ENCODE measurements at regions not wholly inside any gene's neighbourhood (a gene's known extent, or its start where the extent isn't known, plus 50 kb on each side); places are given as distances from the start of the nearest gene placed in this dataset.

DNA sequence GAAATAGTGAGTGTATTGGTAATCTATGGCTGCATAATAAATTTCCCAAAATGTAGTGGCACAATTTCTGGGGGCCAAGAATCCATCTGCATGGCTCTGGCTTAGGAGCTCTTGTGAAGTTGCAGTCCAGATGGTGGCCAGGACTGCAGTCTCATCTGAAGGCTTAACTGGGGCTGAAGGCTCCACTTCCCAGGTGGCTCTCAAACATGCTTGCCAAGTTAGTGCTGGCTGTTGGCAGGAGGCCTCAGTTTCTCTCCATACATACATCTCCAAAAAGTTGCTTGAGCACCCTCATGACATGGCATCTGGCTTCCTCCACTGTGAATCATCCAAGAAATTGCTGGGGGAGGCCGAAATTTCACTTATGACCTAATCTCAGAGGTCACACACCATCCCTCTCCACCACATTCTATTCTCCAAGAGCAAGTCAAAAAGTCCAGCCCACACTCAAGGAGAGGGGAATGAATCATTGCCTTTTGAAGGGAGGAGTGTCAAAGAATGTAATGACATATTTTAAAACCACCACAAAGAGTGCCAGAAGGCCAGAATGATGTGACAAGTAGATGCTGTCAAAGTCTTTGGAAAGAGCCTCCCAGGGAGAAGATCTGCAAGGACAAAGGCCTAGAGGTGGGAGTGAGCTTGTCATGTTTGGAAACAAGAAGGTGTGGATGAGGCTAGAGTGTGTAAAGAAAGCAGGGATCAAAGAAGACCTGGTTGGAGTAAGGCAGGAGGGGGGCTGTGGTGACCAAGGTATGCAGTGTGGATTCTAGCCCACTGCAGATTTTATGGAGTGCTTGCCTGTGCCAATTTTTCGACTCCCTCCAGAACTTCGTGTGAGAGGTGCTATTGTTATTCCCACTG, 566.2 kb downstream of the MIAT start:
- no peak for DNase-seq (ENCODE audit: low read depth)
- TF ChIP-seq, protein P1, sequence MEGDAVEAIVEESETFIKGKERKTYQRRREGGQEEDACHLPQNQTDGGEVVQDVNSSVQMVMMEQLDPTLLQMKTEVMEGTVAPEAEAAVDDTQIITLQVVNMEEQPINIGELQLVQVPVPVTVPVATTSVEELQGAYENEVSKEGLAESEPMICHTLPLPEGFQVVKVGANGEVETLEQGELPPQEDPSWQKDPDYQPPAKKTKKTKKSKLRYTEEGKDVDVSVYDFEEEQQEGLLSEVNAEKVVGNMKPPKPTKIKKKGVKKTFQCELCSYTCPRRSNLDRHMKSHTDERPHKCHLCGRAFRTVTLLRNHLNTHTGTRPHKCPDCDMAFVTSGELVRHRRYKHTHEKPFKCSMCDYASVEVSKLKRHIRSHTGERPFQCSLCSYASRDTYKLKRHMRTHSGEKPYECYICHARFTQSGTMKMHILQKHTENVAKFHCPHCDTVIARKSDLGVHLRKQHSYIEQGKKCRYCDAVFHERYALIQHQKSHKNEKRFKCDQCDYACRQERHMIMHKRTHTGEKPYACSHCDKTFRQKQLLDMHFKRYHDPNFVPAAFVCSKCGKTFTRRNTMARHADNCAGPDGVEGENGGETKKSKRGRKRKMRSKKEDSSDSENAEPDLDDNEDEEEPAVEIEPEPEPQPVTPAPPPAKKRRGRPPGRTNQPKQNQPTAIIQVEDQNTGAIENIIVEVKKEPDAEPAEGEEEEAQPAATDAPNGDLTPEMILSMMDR (IDR thresholded peaks at IDR 0.05; ENCODE audit: low read depth, low read length) = no peak
- TF ChIP-seq, protein P2, sequence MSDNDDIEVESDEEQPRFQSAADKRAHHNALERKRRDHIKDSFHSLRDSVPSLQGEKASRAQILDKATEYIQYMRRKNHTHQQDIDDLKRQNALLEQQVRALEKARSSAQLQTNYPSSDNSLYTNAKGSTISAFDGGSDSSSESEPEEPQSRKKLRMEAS (IDR thresholded peaks at IDR 0.05; ENCODE audit: low read depth, low read length) = no peak
- TF ChIP-seq POLR2A (IDR thresholded peaks at IDR 0.05; ENCODE audit: extremely low read depth, insufficient read length) (no peak), MYC (IDR thresholded peaks at IDR 0.05; ENCODE audit: low read depth, low read length) (no peak)
- no peak overlapping the region for H3K4me3 ChIP-seq (ENCODE audit: low read depth, low read length)

DNA sequence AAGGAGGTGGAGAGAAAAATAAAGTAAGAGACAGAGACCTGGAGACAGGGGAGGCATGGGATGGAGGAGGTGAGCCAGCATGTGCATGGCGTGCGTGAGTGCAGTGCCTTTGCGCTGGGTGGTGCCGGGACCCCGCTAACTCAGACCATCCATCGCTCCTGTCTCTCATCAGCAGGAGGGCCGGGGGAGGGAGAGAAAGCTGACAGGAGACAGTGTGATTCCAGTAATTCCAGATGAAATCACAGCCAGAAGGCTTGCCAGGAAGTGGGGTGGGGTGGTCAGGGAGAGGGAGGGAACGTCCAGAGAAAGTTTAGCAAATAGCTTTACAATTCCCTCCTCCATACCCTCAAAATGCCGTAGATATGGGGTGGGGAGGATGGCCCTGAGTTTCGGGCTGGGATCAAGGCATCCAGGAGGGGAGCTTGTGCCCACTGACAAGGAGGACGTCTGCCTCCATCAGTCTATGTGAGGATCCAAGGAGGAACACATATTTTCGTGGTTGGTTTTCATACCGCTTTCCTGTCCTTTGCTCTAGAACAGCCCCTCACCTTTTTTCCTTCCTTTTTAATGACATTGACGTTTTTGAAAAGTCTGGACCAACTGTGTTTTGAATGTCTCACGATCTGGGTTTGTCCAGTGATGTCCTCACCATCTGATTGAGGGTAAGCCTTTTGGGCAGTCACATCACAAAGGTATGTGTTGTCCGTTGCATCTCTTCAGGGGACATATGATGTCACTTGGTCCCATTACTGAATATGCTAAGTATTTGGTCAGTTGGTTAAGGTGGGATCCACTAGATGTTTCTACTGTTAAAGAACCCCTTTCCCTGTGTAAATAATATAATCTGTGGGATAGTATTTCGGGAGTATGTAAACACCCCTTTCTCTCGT, 567.3 kb downstream of the MIAT start:
- no peak overlapping the region for H3K4me3 ChIP-seq (ENCODE audit: low read depth, low read length)

DNA sequence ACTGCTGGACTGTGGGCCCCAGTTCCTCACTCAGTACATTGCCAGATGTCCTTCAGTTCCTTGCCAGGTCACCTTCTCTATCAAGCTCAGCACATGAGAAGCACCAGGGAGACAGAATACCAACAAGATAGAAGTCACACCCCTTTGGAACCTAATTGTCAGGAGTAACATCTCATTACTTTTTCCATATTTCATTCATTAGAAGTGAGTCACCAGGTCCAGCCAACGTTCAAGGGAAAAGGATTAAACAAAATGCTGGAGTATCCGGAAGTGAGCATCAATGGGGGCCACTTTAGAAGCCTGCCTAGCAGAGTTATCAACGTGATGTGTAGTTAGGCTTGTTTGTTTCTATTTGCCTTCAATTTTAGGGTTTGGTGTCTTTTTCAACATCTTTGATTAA, 569.3 kb downstream of the MIAT start:
- no peak for TF ChIP-seq POLR2A (IDR thresholded peaks at IDR 0.05; ENCODE audit: extremely low read depth, insufficient read length)
- TF ChIP-seq, protein P1 (IDR thresholded peaks at IDR 0.05; ENCODE audit: low read depth, low read length) = no peak
- TF ChIP-seq, protein P2 (IDR thresholded peaks at IDR 0.05; ENCODE audit: low read depth, low read length) = no peak
- no peak for TF ChIP-seq MYC (IDR thresholded peaks at IDR 0.05; ENCODE audit: low read depth, low read length)
- no peak overlapping the region for H3K4me3 ChIP-seq (ENCODE audit: low read depth, low read length)
- DNase-seq (ENCODE audit: low read depth) = no peak

More for the DNA sequence above, 567.3 kb downstream of the MIAT start:
- TF ChIP-seq, protein P2 (IDR thresholded peaks at IDR 0.05; ENCODE audit: low read depth, low read length) = no peak
- TF ChIP-seq, protein P1 (IDR thresholded peaks at IDR 0.05; ENCODE audit: low read depth, low read length) = no peak
- no peak for TF ChIP-seq MYC (IDR thresholded peaks at IDR 0.05; ENCODE audit: low read depth, low read length)
- no peak for TF ChIP-seq POLR2A (IDR thresholded peaks at IDR 0.05; ENCODE audit: extremely low read depth, insufficient read length)
- no peak for DNase-seq (ENCODE audit: low read depth)

DNA sequence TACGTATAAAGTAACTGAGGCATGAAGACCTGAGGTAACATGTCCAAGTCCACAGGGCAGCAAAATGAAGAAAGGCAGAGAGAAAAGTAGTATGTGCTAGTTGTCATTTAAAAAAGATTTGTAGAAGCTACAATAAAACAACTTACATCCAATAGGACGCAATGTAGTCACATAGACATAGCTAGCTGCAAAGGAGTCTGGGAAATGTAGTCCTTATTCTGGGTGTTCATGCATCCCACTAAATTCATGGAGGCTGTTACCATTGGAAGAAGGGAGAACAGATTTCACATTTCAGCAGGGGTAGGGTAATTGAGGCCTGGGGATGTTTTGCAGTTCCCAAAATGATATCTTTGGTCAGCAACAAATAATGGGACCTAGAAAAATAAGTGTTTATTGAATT, 571.4 kb downstream of the MIAT start:
- no peak overlapping the region for H3K4me3 ChIP-seq (ENCODE audit: low read depth, low read length)
- no peak for TF ChIP-seq MYC (IDR thresholded peaks at IDR 0.05; ENCODE audit: low read depth, low read length)
- no peak for TF ChIP-seq POLR2A (IDR thresholded peaks at IDR 0.05; ENCODE audit: extremely low read depth, insufficient read length)
- TF ChIP-seq, protein P1 (IDR thresholded peaks at IDR 0.05; ENCODE audit: low read depth, low read length) = no peak
- TF ChIP-seq, protein P2 (IDR thresholded peaks at IDR 0.05; ENCODE audit: low read depth, low read length) = no peak
- no peak for DNase-seq (ENCODE audit: low read depth)

DNA sequence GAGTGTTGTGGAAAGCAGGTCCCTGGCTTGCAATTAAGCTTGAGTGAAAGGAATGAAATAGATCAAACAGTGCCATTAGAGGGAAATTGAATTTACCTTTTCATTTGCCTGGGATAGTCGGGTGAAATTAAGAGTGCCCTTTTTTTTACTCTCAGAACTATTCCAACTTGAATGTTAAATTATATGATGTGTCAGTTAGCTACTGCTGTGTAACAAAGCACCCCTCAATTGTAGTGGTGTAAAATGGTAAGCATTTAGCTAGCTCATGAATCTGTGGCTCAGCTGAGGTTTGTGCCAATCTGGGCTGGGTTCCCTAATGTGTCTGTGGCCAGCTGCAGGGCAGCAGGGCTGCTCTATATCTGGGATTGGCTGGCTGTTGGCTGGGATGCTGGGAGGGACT, 571.4 kb downstream of the MN1 start:
- no peak overlapping the region for H3K4me3 ChIP-seq (ENCODE audit: low read depth, low read length)
- DNase-seq (ENCODE audit: low read depth) = no peak
- TF ChIP-seq POLR2A (IDR thresholded peaks at IDR 0.05; ENCODE audit: extremely low read depth, insufficient read length) (no peak), MYC (IDR thresholded peaks at IDR 0.05; ENCODE audit: low read depth, low read length) (no peak)
- TF ChIP-seq, protein P1 (IDR thresholded peaks at IDR 0.05; ENCODE audit: low read depth, low read length) = no peak
- TF ChIP-seq, protein P2 (IDR thresholded peaks at IDR 0.05; ENCODE audit: low read depth, low read length) = no peak

All from NB4 (cell line).